RWPE1 (cell line): ENCODE measurements at regions not wholly inside any gene's neighbourhood (a gene's known extent, or its start where the extent isn't known, plus 50 kb on each side); places are given as distances from the start of the nearest gene placed in this dataset.

ENCODE experiments used
- CTCF ChIA-PET: fragments of 350-600 bp; sonication (Branson Sonifier 250); formaldehyde crosslinking; extraction: SDS; loops from one replicate; lab custom pipeline; 2021; lab: Yijun Ruan, JAX
- POLR2A ChIA-PET: fragments of 400-600 bp; formaldehyde crosslinking; extraction: SDS; loops from one replicate; lab custom pipeline; 2020; ENCODE audit warnings: antibody characterized with exemption; ENCODE audit not compliant: low non-redundant PET; lab: Yijun Ruan, JAX
- DNase-seq: peaks from one replicate; pipeline ENCODE4 v3.0.0; 2012; ENCODE audit warnings: low spot score
- H3K27ac ChIP-seq: fragments of 450-650 bp; 2 replicates; pipeline ENCODE4 v1.5.1; 2017
- TF ChIP-seq, protein P1 (sequence below): fragments of 450-650 bp; conservative IDR thresholded peaks from 2 replicates; pipeline ENCODE4 v1.5.1; 2017; ENCODE audit warnings: low read depth, mild to moderate bottlenecking

DNA sequence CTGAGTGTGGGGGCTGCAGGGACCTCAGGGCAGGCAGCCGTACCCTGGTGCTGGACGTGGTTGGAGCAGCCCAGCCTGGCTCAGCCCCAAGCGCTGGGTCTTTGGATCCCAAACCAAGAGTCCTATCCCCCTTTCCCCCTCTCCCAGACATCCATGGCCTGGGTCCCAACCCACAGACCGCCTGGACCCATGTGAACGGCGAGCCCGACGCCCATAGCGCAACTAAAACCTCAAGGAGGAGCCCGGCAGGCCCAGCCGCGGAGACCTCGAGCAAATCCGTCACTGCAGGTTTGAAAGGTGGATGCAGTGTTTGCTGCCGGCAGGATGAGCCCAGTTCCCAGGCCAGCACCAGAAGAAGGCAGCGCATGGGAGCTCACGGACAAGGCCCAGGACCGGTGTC lies 337.0 kb downstream of the BRD1 start:
- DNase-seq, result no peak
- H3K27ac ChIP-seq, result no peak overlapping the region
- POLR2A ChIA-PET, result no interaction called here
- TF ChIP-seq, protein P1, sequence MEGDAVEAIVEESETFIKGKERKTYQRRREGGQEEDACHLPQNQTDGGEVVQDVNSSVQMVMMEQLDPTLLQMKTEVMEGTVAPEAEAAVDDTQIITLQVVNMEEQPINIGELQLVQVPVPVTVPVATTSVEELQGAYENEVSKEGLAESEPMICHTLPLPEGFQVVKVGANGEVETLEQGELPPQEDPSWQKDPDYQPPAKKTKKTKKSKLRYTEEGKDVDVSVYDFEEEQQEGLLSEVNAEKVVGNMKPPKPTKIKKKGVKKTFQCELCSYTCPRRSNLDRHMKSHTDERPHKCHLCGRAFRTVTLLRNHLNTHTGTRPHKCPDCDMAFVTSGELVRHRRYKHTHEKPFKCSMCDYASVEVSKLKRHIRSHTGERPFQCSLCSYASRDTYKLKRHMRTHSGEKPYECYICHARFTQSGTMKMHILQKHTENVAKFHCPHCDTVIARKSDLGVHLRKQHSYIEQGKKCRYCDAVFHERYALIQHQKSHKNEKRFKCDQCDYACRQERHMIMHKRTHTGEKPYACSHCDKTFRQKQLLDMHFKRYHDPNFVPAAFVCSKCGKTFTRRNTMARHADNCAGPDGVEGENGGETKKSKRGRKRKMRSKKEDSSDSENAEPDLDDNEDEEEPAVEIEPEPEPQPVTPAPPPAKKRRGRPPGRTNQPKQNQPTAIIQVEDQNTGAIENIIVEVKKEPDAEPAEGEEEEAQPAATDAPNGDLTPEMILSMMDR, result no peak
- CTCF ChIA-PET, result no interaction called here

DNA sequence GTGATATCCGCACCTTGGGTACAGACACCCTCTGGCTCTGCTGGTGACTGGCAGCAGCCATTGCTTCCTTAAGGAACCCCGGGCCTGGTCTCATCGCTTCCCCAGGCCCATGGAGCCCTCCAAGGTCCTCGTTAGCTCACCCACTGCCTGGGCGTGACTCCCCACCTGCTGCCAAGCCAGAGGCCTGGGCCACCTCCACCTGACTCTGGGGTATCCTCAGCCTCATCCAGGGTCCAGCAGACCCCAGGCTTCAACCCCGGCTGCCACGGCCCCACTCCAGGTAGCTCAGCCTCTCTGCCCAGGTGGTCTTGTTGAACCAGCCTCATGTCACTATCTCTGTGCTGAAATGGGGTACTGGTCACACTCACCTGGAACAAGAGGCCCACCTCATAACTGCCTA lies 337.9 kb downstream of the BRD1 start:
- no peak overlapping the region for H3K27ac ChIP-seq
- no peak for DNase-seq
- POLR2A ChIA-PET, result no interaction called here
- CTCF ChIA-PET, result no interaction called here
- TF ChIP-seq, protein P1, result no peak

DNA sequence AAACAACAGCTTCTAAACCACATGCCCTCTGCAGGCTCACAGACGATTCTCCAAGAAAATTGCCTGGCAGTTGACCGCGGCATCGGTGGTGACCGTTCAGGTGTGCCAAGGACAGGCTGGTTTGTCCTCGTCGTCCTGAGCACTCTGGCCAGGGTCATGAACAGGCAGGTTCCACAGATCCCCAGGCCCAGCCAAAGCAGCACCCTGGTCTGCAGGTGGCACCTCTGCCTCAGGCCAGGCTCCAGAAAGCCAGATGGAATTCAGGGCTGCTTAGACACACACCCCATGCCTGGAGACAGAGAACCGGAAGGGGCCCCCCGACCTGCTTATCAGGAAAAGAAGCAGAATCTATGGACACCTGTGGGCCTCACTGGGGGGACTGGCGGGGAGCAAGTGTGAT lies 338.7 kb downstream of the BRD1 start:
- POLR2A ChIA-PET, result no interaction called here
- no peak overlapping the region for H3K27ac ChIP-seq
- no peak for DNase-seq

DNA sequence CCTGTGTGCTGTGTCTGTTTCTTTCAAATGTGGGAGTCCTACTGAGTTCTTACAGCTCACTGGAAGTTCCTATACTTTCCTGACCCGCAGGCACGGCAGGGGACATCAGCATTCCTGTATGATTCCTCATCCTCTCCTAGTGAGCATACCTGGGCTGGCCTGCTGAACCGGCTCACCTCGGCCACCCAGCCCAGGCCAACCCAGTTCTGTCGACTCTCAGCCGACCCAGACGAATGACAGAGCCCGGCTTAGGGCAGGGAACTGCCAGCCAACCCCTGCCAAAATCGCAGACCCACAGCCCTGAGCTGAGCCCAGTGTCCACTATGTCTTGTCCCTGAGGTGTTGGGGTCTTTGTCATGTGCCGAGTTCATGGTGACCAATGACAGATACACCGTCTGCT lies 339.7 kb downstream of the BRD1 start:
- ChIA-PET POLR2A (no interaction called here), CTCF (no interaction called here)
- no peak for DNase-seq

More for the DNA sequence above, 338.7 kb downstream of the BRD1 start:
- CTCF ChIA-PET, result no interaction called here
- TF ChIP-seq, protein P1, result no peak

GRCh38 chr22:49486225-49486624 lies 341.4 kb downstream of the BRD1 start:
- DNase-seq, result no peak
- H3K27ac ChIP-seq, result no peak overlapping the region
- TF ChIP-seq, protein P1, result no peak
- ChIA-PET CTCF (no interaction called here), POLR2A (no interaction called here)

More for the DNA sequence above, 339.7 kb downstream of the BRD1 start:
- TF ChIP-seq, protein P1, result no peak
- H3K27ac ChIP-seq, result no peak overlapping the region

DNA sequence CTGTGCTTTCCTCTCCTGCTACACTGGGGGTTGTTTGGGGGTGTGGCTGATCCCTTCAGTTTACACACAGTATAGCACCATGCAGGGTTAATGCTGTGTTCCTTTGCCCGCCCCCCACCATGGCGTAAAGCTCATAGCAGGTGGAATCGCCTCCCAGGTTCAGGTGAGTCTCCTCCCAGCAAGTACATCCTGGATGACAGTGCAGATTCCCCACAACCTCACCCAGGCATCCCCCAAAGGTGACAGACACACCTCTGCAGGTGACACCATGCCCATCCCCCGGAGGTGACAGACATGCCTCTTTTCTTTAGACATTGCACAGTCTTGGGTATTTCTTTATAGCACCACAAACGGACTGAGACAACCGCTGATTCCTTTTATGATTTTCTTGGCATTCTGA lies 343.7 kb downstream of the BRD1 start:
- TF ChIP-seq, protein P1, result no peak
- ChIA-PET CTCF (no interaction called here), POLR2A (no interaction called here)
- no peak for DNase-seq
- no peak overlapping the region for H3K27ac ChIP-seq
